Caco-2 (cell line): ENCODE measurements at regions not wholly inside any gene's neighbourhood (a gene's known extent, or its start where the extent isn't known, plus 50 kb on each side); places are given as distances from the start of the nearest gene placed in this dataset.

Experiments
- BruUV-seq: library from RNA; stranded (reverse); fragments of 400-500 nt; replicated peaks from 2 replicates; lab custom pipeline; 2021; lab: Mats Ljungman, UMichigan
- CTCF ChIA-PET: fragments of 300-600 bp; sonication (Branson Sonifier 250); formaldehyde crosslinking; loops from one replicate; lab custom pipeline; 2022; ENCODE audit warnings: antibody characterized with exemption; lab: Charles Lee
- POLR2A ChIA-PET: fragments of 300-600 bp; sonication (Branson Sonifier 250); formaldehyde crosslinking; loops from one replicate; lab custom pipeline; 2022; ENCODE audit warnings: antibody characterized with exemption; lab: Charles Lee
- DNase-seq, 2 experiments: peaks; one replicate each; pipeline versions ENCODE4 v3.0.0 to v3.0.0-alpha.2; 2020 to 2022
- H3K27me3 ChIP-seq: replicated peaks from 2 replicates; pipeline ENCODE4 v1.6.0; 2011; ENCODE audit warnings: low read length; ENCODE audit not compliant: control insufficient read depth, insufficient read depth
- H3K36me3 ChIP-seq: 2 replicates; pipeline ENCODE4 v1.5.1; 2011; ENCODE audit warnings: low read length; ENCODE audit not compliant: control insufficient read depth, insufficient read depth
- H3K4me1 ChIP-seq: fragments of 250-450 bp; sonication (Bioruptor Pico); 2 replicates; pipeline ENCODE4 v1.5.1; 2020; ENCODE audit warnings: mild to moderate bottlenecking
- H3K4me3 ChIP-seq: 2 replicates; pipeline ENCODE4 v1.5.1; 2011; ENCODE audit warnings: low read depth, mild to moderate bottlenecking, control low read depth, low read length
- H3K9me3 ChIP-seq: fragments of 250-450 bp; sonication (Bioruptor Pico); 2 replicates; pipeline ENCODE4 v1.5.1; 2020; ENCODE audit warnings: mild to moderate bottlenecking, moderate library complexity
- H3K27ac Mint-ChIP-seq: one replicate; pipeline ENCODE4 v1.8.0; 2022; ENCODE audit warnings: mixed read lengths; ENCODE audit not compliant: unreplicated experiment
- H3K27me3 Mint-ChIP-seq: one replicate; pipeline ENCODE4 v1.8.0; 2022; ENCODE audit warnings: mixed read lengths; ENCODE audit not compliant: insufficient read depth, unreplicated experiment
- H3K36me3 Mint-ChIP-seq: one replicate; pipeline ENCODE4 v1.8.0; 2022; ENCODE audit warnings: mild to moderate bottlenecking, mixed read lengths; ENCODE audit not compliant: insufficient read depth, unreplicated experiment
- H3K4me1 Mint-ChIP-seq: one replicate; pipeline ENCODE4 v1.8.0; 2022; ENCODE audit warnings: low read depth, mixed read lengths; ENCODE audit not compliant: unreplicated experiment
- H3K4me3 Mint-ChIP-seq: one replicate; pipeline ENCODE4 v1.8.0; 2022; ENCODE audit warnings: mild to moderate bottlenecking, moderate library complexity, mixed read lengths; ENCODE audit not compliant: unreplicated experiment
- H3K9me3 Mint-ChIP-seq: one replicate; pipeline ENCODE4 v1.8.0; 2022; ENCODE audit warnings: mixed read lengths; ENCODE audit not compliant: unreplicated experiment
- CTCF ChIP-seq, 2 experiments: fragments of 200-600 bp in 1 of 2; IDR thresholded peaks; 1 replicate in 1 of 2; 2 replicates in 1 of 2; pipeline versions ENCODE4 v1.5.1 to v1.8.0; 2011 to 2022; ENCODE audit warnings: antibody characterized with exemption in 1 of 2, control low read depth in 1 of 2, inconsistent platforms in 1 of 2, low read depth in 1 of 2, low read length in 1 of 2, mild to moderate bottlenecking in 1 of 2, moderate library complexity in 1 of 2; ENCODE audit not compliant: insufficient read depth in 1 of 2, severe bottlenecking in 1 of 2, unreplicated experiment in 1 of 2
- intact Hi-C: fragments of 100-400 bp; cut with micrococcal nuclease; formaldehyde crosslinking; loops from one replicate; pipeline ENCODE4 v1.10.0; 2022; ENCODE audit not compliant: unreplicated experiment

DNA sequence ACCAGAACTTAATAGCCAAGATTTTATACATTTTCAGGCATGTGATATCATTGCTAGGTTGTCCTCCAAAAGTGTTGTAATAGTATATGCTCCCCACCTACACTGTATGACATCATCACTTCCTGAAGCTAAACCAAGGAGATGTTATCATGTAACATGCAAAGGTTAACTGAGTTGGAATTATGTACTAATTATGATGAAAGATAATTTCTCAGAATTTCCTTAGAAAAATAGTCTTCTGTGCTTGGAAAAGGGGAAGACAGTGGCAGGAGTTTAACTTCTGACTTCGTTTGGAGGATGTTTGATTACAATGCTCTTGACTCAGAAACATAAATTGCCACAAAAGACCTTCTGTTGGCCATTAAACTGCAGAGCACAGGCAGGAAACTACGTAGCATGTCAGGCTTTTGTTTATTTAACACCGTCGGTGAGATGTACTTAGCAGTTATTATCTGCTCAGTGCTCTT is 83.6 kb upstream of the GUCY1A1 start:
- no peaks in the 10 kb centered on the region for H3K27me3 Mint-ChIP-seq
- POLR2A ChIA-PET = no interaction called here
- no peaks in the 10 kb centered on the region for H3K9me3 Mint-ChIP-seq
- no peaks in the 10 kb centered on the region for H3K36me3 Mint-ChIP-seq
- intact Hi-C loops = no loop called here
- CTCF ChIA-PET = no interaction called here
- H3K4me1 Mint-ChIP-seq = no peaks in the 10 kb centered on the region
- H3K27me3 ChIP-seq = no peaks in the 10 kb centered on the region
- H3K9me3 ChIP-seq = no peaks in the 10 kb centered on the region
- no peak for DNase-seq
- no peaks in the 10 kb centered on the region for H3K36me3 ChIP-seq
- H3K4me1 ChIP-seq = 0 out of 2 replicates have a peak, but pooled peaks cover 5% of the 10 kb centered on the region
- TF ChIP-seq CTCF (IDR thresholded peaks at IDR 0.05; ENCODE audit: insufficient read depth in 1 of 2, low read depth in 1 of 2, low read length in 1 of 2, severe bottlenecking in 1 of 2, unreplicated experiment in 1 of 2) = no peak
- BruUV-seq = no TSS peak
- H3K4me3 Mint-ChIP-seq = no peak overlapping the region
- H3K4me3 ChIP-seq = no peak overlapping the region
- no peak overlapping the region for H3K27ac Mint-ChIP-seq

DNA sequence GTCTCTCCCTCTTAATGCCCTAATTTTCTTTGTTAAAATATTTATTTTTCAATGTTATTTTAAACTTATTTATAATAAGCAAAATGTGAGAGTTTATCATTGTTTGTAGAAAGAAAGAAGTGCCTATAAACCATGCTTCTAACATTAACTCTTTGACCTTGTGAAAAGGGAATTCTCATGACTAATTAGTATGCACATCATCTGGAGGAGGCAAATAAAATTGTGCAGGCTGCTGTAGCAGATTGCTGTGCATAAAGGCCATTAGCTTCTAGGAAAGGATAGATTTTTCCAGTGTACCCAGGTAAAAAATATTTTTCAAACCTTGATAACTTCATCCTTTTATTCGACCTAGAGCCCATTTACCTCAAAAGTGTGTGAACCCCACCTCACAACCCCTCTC is 84.6 kb upstream of the GUCY1A1 start:
- H3K4me1 ChIP-seq = peaks cover 10% of the 10 kb centered on the region; the same call in 1 of the 2 replicates
- Mint-ChIP-seq H3K27ac (no peak overlapping the region), H3K4me3 (no peak overlapping the region), H3K36me3 (no peaks in the 10 kb centered on the region), H3K4me1 (no peaks in the 10 kb centered on the region), H3K27me3 (no peaks in the 10 kb centered on the region), H3K9me3 (no peaks in the 10 kb centered on the region)
- H3K27me3 ChIP-seq = no peaks in the 10 kb centered on the region
- no peaks in the 10 kb centered on the region for H3K36me3 ChIP-seq
- DNase-seq = no peak
- ChIA-PET CTCF (no interaction called here), POLR2A (no interaction called here)
- intact Hi-C loops = no loop called here
- no peak for TF ChIP-seq CTCF (IDR thresholded peaks at IDR 0.05; ENCODE audit: insufficient read depth in 1 of 2, low read depth in 1 of 2, low read length in 1 of 2, severe bottlenecking in 1 of 2, unreplicated experiment in 1 of 2)
- BruUV-seq = no TSS peak
- H3K4me3 ChIP-seq = no peak overlapping the region
- H3K9me3 ChIP-seq = no peaks in the 10 kb centered on the region

DNA sequence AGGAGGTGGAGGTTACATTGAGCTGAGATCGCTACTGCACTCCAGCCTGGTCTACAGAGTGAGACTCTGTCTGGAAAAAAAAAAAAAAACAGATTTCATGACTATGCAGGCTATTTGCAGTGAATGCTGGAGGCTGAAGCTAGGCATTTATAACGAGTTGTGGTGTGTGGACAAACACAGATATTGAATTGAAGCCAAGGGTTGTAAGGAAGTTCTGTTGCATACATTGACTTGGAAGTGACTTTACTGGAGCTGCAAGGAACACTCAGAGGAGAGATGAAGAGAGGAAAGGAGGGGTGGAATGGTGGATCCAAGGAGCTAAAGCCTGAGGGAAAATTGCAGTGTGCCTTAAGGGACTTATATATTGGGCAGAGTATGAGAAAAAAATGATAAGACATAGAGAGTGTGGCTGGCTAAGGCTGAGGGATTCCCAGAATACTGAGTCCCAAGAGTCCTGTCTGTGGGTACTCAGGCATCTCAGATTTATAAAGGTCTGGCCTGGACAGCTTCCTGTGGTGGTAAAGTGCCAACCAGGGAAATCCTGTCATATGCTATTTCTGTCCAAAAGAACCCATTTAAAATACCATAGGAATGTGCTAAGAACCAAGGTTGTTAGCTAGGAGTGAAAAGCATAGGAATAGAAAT is 87.8 kb upstream of the GUCY1A1 start:
- POLR2A ChIA-PET = no interaction called here
- BruUV-seq = no TSS peak
- Histone ChIP-seq H3K27me3 (no peaks in the 10 kb centered on the region), H3K4me3 (no peak overlapping the region), H3K4me1 (peaks cover 10% of the 10 kb centered on the region; the same call in 1 of the 2 replicates), H3K36me3 (no peaks in the 10 kb centered on the region), H3K9me3 (no peaks in the 10 kb centered on the region)
- no peak for TF ChIP-seq CTCF (IDR thresholded peaks at IDR 0.05; ENCODE audit: insufficient read depth in 1 of 2, low read depth in 1 of 2, low read length in 1 of 2, severe bottlenecking in 1 of 2, unreplicated experiment in 1 of 2)
- CTCF ChIA-PET = no interaction called here
- Mint-ChIP-seq H3K4me3 (no peak overlapping the region), H3K4me1 (no peaks in the 10 kb centered on the region), H3K9me3 (no peaks in the 10 kb centered on the region), H3K36me3 (no peaks in the 10 kb centered on the region), H3K27me3 (no peaks in the 10 kb centered on the region), H3K27ac (no peak overlapping the region)
- intact Hi-C loops = loop anchor here (1.0 kb wide), 2 partner anchors 93 to 97 kb away; no protein-coding TSS in a partner anchor
- DNase-seq = no peak
